Left kidney (tissue), 1 donor: ENCODE measurements at regions not wholly inside any gene's neighbourhood (a gene's known extent, or its start where the extent isn't known, plus 50 kb on each side); places are given as distances from the start of the nearest gene placed in this dataset.
A peak's percentile ranks its signal among the peaks of the same experiment; 100 is the strongest.

Experiments
- DNase-seq: peaks from one replicate; pipeline ENCODE4 v3.0.0-alpha.2; 2013

DNA sequence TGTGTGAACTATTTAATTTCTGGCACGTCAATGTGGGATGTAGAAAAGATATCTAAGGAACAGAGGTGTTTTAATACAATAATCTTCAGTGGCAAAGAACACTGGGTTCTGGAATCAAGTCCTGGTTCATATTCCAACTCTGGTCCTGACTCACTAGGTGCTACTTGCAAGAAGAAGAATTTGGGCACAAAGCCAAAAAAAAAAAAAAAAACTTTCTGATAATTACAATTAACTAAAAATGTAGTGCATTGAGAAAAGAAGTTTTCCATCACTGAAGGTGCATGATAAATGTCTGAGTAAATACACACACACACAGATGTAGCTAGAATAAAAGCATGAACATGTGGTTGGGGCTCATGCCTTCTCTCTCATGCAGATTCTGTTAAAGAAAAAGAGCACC is 424.4 kb upstream of the REG3G start:
- DNase-seq: no peak

DNA sequence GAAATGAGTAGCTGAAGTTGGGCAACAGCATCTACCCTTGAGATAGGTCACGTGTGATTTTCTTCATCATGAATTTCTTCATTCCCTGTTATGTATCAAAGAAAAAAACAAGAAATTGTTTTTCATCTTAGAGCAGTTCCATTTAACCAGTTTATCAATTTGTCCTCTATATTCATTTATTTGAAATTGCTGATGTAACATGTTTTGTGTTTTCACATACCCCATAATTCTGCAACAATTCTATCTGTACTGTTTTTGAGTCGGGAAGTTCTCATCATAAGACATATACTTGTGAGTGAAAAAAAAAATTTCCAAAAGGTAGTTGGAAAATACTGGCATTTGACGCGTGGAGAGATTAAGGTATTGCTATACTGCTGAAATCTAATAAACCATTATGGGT is 422.6 kb upstream of the REG3G start:
- DNase-seq: no peak

DNA sequence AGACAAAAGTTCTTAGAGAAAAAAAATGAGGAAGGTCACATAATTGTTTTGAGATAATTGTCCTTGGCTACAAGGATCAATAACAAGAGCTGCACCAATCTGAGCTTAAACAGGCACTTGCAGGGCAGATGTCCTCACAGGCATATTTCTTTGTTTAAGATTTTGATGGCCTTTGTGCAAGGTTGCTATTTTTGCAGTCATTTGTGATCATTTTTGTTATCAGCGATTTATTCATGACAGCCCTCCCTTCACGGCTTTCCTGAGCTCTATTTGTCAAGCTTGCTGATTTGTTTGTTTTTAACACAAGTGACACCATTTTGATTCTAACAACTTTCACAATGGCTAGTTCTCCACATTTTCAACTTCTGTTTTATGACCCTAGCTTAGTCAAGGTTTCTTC is 418.6 kb upstream of the REG3G start:
- DNase-seq: no peak

DNA sequence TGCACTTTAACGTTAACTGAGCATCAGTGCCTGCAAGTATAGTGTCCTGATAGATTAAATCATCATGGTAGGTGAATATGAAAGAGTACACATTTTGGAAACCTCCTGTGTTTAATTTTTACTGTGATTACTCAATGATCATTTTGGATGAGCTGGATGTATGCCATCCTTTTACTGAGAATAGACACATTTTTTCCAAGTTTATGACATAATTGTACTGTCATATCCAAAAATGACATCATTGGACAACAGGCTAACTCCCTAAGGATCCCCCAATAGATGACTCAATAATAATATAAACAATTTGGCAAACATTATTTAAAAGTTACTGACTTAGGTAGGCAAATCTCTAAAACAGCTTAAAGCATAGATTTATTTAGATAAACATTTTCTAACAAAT is 410.8 kb upstream of the REG3G start:
- DNase-seq: no peak

DNA sequence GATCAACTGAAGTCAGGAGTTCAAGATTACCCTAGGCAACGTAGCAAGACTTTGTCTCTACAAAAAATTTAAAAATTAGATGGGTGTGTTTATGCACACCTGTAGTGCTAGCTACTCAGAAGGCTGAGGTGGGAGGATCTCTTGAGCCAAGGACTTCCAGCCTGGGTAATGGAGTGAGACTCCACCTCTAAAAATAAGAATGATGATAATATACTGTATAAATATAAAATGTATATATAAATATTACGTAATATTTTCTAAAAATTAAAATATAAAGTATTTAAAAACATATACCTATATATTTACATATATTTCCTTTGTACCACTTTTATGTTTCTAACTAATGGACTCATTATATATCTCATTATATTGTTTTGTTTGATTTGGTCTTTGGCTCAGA is 409.5 kb upstream of the REG3G start:
- DNase-seq: no peak

DNA sequence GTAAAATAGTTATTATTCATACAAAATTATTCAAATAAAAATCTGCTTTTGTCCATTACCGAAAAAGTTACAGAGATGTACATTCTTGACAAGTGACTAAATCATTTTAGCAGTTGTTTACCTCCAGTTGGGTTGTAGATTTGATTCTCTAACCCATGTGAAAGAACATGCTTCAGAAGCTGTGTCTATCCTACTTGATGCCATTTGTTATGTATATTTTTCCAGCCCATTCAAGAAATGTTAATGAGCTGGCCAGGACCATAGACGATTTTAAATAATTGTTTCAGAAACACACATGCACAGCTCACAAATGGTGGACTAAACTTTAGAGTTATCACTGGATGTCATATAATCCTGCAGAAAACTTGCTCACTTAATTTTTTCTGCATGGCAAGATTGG is 391.1 kb upstream of the REG3G start:
- no peak for DNase-seq

DNA sequence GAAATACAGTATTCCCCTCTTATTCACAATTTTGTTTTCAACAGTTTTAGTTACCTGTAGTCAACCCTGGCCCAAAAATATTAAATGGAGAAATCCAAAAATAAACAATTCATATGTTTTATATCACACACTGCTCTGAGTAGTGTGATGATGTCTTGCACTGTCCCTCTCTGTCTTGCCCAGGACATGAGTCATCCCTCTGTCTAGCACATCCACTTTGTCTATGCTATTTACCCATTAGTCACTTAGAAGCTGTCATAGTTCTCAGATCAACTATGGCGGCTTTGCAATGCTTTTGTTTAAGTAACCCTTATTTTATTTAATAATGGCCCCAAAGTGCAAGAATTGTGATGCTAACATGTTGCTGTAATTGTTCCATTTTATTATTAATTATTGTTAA is 380.6 kb upstream of the REG3G start:
- no peak for DNase-seq

DNA sequence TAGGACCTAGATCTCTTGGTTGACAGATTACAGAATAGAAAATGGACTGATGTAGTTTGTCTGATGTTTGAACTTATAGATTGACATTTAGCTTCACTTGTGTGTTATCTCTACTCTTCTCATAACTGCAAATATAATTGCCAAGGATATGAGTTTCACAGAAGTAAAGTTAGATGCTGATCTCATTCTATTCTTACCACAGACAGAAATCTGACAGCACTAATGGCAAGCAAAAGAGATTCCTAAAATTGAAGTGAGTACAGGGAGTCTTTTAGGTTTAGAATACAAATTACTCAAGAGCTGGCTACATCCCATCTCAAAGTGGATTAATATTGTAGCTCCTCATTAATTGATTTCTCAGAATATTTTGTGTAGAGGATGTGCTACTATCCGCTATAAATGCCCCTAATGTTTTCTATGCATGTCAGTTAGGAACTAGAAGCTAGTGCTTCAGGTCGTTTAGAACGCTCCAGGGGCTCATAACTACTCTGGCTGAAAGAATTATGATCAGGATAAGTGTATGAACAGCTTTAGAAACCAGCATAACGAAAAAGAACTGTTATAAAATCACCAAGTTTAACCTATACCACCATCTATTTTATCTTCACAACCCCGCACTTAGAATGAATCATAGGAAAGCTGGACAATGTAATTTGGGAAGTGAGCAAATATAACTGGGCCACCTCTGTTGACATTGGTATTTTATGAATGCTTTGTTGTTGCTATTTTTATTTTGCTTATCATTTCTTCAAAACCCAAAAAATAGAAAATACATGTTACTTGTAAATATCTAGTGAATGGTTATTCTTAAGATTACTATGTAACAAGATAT is 378.8 kb upstream of the REG3G start:
- DNase-seq: no peak

DNA sequence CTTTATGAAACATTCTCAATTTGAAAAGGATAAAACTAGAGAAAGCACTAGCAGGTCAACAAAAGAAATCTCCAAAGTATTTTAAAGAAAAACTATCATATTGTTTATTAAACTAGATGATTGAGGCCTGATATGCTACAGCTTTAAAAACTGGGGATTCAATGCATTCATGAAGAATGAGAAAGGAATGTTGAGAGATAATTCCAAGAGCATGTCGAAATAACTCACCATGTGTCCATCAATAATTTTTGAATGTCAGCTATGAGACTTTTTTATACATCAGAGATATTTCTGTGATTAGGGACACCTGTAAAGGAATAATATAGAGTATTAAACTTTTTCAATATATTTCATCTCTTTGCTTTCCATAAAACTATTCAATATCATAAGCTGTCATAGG is 376.9 kb upstream of the REG3G start:
- DNase-seq: no peak

DNA sequence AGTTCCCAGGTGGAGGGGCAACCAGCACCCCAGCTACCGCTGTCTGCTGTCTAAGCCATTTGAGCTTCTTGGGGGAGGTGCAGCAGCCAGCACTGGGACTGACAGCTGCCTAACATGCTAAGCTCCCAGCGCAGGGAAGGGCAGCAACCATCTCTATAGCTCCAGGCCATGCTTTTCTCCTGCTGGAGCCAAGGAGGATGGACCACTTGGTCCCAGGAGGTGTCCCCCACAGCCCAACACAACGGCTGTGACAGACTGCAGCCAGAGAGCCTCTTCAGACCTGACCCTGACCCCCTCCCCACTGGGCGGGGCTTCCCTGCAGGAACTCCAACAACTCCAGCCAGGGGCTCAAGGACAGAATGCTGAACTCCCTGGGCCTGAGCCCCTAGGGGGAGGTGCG is 370.6 kb upstream of the REG3G start:
- no peak for DNase-seq

DNA sequence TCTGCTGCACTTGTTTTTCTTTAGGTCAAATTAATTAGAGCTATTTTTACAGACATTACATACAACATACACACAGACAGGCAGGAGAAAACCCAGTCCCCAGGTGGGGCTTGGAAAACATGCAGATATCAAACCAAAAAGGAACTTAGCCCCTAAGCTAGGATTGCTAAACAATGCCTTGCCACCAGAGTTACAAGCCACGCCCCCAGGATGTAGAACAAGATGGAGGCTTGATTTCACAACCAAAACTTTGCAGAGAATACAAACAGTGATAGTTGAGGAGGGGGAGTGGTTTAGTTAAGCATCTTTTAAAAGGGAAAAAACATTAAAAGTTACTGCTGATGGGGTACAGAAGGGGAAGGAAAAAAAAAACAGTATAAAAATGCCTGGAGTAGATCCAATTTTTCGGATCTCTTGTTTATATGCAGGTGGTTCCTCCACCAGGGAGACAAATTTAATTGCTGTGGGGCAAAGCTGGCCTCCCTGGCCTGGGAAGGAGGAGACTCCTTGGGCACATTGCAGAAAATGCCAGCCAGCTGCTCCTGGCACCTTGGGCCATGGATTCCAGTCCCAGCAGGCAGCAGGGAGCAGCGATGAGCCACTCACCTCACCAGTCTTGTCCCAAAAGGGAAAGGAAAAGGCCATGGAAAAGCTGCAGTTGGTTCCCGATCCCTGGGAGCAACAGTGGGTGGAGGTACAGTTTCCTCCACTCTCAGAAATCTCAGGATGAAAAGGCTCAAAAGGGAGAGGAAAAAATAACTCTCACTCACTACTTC is 348.4 kb upstream of the REG3G start:
- DNase-seq: no peak

DNA sequence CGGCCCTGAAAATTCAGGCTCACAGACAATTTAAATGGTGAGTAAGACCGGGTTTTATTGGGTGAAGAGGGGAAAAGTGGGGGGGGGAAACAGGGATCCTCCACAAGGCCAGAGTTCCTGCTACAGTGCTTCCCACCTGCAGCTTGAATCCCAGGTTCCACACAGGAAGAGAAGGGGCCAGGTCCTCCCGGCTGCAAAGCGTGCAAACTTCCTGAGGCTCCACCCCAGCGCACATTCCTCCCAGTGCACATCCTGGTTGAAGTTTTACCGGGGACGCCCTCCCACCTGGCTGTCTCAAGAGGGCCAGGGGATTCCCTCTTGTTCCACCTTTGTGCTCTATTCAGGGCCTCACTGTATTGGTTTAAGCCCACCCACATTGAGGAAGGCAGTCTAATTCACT is 347.7 kb upstream of the REG3G start:
- no peak for DNase-seq

DNA sequence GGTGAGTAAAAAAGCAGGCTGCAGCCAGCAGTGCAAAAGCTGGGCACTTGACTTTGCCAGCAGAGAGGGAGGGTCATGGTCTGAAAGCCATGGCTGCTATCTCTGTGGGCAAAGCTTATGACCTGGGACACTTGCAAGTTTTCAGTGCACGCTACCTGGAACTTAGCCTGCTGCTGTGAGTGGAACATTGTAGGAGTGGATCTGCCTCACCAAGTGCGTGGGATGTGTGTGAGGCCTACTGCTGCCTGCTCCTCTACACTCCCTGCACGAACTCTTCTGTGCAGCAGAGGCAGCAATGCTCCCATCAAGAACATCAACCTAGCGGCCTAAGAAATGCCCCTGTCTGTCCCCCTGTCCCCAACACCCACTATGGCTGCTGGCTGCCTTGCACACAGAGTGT is 344.1 kb upstream of the REG3G start:
- DNase-seq: no peak

DNA sequence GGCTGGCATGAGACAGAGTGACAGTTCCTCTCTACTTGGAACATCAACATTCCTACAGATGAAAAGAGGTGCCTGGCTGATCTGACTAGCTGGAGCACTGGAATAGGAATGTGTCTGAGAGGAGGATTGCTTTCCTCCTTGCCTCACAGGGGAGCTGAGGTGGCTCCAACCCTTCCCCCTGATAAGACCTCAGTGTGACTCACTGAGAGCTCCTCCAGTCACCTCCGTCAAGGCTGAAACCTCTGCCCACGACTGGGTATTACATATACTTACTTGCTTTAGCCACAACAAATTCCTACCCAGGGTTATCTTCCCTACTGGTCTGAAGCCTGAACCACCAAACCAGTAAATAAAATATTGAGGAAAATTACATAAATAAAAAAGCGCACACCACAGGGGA is 342.7 kb upstream of the REG3G start:
- DNase-seq: no peak

DNA sequence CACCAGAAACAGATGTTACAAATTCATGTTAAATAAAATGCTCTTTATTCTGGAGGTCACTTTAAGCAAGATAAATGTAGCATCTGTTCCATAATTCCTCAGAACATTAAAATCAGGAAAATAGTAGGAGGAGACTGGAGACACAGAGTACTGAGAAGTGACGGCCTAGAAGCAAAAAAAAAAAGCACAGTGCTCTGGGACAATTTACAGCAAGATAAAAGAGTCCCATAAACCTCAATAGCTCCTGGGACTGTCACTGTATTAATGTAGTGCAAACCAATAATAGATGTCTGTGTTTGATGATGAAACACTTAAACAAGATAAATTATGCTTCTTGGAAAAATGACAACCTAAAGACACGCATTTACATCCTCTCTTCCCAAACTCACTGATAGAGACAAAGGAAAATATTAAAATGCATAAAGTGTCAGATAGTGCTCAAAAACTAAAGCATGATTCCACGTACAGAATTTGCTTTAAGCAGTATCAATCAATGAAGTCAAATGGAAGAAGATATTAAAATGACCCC is 338.8 kb upstream of the REG3G start:
- DNase-seq: peak; percentile 1

DNA sequence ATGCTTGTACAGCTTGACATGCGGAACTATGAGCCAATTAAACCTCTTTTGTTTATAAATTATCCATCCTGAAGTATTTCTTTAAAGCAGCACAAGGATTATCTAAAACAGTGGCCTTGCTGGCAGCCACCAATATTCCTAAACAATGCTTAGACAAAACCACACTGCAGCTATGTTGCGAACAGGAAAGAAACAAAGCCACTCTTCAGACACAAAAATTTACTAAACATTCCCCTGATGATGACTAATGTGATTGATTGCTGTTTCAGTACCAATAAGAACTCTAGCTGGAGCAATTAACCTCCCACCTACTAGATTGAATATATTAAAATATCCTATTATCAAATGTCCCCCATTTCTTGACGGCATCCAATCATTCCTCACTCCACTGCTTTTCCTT is 325.8 kb upstream of the REG3G start:
- no peak for DNase-seq

DNA sequence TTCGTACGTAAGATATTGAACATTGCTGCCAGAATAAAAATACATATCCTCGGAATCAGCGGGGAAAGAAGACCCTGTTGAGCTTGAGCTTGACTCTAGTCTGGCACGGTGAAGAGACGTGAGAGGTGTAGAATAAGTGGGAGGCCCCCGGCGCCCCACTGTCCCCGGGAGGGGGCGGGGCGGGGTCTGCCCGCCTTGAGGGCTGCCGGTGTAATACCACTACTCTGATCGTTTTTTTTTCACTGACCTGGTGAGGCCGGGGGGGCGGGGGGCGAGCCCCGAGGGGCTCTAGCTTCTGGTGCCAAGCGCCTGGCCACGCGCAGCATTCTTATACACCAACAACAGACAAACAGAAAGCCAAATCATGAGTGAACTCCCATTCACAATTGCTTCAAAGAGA is 324.0 kb upstream of the REG3G start:
- DNase-seq: no peak

DNA sequence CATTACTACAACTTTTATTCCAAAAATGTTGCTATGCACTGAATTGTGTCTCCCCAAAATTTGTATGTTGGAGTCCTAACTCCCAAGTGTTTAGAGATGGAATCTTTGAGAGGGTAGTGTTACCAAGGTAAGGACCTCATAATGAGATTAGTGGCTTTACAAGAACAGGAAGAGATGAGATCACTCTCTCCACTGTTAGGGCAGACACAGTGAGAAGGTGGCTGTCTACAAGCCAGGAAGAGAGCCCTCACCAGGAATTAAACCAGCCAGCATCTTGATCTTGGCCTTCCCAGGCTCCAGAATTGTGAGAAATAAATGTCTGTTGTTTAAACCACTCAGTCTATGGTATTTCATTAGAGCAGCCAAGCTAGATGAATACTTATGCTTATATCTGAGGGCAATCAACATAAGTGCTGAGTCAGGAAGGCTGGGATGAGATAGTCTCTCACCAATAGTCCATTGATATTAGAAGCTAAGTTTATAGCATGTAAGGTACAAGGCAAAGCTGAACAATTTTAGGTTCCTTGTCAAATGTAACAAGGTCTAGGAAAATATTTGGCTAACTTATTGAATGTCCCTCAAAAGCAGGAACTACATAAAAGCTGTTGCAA is 317.6 kb upstream of the REG3G start:
- DNase-seq: no peak

DNA sequence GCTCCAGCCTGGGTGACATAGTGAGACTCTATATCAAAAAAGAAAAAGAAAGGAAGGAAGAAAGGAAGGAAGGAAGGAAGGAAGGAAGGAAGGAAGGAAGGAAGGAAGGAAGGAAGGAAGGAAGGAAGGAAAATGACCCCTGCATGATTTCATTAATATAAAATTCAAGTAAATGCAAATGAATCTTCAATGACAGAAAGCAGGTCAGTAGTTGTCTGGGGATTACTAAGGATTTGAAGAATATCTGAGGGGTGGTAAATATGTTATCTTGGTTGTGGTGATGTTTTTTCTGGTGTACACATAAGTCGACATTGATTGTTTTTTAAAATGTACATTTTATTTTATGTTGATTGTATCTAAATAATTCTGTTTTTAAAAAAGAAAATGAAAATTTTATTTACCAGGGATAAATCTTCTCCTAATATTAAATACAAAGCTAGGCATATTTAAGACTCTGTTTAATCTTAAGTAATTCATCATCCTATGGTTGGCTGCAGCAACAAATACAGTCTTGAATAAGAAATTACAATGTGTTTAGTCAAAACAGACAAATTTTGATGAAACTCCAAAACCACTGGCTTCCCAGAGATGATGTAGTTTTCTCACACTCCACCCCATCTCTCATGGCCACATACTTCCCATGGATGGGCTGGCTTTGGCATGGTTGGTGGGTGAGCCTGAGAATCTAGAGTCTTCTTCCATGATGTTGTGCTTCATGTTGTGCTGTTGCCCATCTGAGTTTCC is 314.7 kb upstream of the REG3G start:
- no peak for DNase-seq

DNA sequence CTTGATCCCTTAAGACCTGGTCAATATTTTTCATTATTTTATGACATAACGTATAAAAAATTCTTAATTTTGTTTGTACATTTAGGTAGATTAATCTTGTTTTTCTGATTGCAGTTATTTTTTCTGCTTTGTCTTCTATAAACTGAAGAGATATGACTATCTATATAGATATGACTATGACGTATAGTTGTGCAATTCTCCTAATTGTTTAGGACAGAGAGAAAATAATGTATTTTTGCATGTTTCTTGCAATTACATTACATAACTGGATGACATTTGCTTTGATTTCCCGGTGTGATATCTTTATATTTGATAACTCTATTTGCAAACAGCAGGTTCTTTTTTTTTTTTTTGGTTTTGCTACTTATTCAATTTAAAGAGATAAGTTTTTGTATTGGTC is 310.2 kb upstream of the REG3G start:
- no peak for DNase-seq

DNA sequence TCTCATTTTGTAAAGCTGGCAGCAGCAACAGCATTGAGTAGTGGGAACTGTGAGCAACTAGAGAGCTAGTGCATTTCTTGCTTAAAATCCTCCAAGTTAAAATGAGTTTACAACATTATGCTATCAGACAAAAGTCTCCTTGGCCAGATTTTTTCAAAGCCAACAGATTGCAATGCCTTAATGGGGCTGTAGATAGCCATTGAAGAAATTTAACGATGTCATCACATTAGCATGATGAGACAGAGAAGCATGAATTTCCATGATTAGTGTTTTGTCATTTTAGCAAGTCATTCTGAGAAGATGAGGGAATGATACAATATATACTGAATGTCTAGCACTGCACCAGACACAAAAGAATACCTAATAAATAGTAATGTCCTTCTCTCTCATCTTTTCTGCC is 307.5 kb upstream of the REG3G start:
- DNase-seq: no peak

DNA sequence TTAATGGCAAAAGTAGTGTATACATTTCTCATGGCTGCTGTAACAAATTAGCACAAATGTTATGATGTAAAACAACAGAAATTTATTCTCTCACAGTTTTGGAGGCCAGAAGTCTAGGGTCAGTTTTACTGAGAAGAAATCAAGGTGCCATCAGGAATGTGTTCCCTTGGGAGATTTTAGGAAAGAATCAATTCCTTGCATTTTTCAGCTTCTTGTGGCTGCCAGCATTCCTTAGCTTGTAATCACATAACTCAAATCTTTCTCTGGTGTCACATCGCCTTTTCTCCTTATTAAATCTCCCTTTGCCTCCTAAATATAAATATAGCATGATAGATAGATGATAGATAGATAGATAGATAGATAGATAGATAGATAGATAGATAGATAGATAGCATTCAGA is 307.0 kb upstream of the REG3G start:
- no peak for DNase-seq
